ENCODE measurements at regions not wholly inside any gene's neighbourhood (a gene's known extent, or its start where the extent isn't known, plus 50 kb on each side); places are given as distances from the start of the nearest gene placed in this dataset.
"Not testable (repeated sequence)": the region's sequence is repeated elsewhere in the genome, so short reads cannot be mapped to it uniquely, and the experiment has no call there.

DNA sequence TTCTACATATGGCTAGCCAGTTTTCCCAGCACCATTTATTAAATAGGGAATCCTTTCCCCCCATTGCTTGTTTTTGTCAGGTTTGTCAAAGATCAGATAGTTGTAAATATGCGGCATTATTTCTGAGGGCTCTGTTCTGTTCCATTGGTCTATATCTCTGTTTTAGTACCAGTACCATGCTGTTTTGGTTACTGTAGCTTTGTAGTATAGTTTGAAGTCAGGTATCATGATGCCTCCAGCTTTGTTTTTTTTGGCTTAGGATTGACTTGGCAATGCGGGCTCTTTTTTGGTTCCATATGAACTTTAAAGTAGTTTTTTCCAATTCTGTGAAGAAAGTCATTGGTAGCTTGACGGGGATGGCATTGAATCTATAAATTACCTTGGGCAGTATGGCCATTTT lies 60.0 kb upstream of the GPC3 start:
- not testable (repeated sequence) for DNase-seq (ENCODE audit: low spot score)

DNA sequence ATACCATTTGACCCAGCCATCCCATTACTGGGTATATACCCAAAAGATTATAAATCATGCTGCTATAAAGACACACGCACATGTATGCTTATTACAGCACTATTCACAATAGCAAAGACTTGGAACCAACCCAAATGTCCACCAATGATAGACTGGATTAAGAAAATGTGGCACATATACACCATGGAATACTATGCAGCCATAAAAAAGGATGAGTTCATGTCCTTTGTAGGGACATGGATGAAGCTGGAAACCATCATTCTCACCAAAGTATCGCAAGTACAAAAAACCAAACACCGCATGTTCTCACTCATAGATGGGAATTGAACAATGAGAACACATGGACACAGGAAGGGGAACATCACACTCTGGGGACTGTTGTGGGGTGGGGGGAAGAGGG lies 81.7 kb upstream of the GPC3 start:
- not testable (repeated sequence) for DNase-seq (ENCODE audit: low spot score)

DNA sequence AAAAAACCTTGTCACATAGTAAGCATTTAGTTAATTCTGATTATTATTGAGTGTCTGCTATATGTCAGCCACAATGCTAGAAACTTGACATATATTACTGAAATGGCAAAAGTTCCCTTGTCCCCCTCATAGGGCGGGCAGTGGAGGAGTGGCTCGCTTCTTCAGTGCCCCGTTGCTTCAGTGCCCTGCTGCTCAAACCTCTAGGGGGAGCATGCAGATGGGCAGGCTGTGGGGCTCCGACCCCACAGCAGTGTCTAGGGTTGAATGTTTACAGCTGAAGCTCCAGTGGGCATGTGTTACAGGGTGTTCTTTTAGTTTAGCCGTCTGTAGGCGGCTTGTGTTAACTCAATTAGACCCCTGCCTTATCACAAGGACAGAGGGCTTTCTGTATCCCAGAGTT lies 86.5 kb upstream of the GPC3 start:
- not testable (repeated sequence) for DNase-seq (ENCODE audit: low spot score)

DNA sequence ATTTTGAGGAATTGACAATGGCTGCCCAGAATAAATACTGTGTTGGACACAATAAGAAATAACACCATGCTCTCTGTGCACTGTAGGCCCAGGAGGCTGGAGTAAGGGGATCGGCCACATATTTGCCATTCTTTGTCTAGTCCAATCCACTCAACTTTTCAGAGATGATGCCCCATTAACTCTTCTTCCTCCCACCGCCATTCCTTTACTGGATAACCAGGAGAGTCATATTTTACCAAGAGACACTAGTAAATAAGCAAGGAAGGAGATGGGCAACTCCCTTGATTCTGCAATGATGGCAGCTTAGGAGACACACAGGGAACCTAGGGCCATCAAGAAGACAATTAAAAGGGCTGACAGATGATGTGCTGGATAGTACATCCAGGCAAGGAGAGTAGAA lies 87.9 kb upstream of the GPC3 start:
- DNase-seq (ENCODE audit: low spot score) = no peak

DNA sequence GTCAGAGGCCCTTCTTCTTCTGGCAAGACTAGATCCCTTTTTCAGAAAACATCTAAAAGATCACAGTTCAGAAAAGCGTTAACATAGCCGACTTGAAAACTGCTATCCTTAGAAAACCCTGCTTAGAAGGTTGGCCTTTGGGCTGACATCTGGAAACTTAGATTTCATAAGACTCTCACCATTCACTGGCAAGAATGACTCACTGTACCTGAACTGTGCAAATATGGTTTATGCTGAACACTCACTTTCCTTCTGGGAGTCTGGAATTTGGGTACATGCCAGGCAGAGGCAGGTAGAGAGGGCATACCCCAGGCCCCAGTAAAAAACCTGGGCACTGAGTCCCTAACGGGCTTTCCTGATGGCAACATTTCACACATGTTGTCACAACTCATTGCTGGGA lies 88.8 kb upstream of the GPC3 start:
- DNase-seq (ENCODE audit: low spot score) = no peak

DNA sequence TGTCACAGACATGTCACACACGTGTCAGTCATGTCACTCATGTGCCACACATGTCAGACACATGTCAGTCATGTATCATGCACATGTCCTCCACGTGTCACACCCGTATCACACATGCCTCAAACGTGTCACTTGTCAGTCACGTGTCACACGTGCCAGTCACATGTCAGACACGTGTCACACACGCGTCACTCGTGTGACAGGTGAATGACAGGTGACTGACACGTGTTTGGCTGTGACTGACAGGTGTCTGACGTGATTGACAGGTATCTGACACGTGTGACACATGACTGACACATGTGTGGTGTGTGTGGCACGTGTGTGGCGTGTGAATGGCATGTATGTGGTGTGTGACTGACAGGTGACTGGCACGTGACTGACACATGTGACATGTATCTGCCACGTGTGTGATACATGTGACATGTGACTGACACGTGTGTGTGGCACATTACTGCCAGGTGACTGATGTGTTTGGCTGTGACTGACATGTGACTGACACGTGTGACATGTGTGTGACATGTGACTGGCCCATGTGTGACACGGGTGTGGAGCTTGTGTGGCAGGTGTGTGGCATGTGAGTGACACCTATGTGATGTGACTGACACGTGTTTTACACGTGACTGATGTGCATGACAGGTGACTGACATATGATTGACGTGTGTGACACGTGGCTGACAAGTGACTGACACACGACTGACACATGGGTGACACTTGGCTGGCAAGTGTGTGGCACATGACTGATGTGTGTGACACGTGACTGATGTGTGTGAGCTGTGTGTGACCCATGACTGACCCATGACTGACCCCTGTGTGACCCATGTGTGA lies 90.7 kb upstream of the GPC3 start:
- DNase-seq (ENCODE audit: low spot score) = no peak

DNA sequence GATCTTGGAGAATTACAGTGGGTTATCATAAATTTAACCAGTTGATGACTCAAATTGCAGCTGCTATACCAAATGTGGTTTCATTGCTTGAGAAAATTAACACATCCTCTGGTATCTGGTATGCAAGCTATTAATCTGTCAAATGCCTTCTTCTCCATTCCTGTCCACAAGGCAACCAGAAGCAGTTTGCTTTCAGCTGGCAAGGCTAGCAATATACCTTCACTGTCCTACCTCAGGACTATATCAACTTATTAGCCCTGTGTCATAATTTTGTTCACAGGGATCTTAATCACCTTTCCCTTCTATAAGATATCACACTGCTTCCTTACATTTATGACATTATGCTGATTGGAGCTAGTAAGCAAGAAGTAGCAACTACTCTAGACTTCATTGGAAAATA lies 110.0 kb upstream of the GPC3 start:
- no peak for DNase-seq (ENCODE audit: low spot score)

DNA sequence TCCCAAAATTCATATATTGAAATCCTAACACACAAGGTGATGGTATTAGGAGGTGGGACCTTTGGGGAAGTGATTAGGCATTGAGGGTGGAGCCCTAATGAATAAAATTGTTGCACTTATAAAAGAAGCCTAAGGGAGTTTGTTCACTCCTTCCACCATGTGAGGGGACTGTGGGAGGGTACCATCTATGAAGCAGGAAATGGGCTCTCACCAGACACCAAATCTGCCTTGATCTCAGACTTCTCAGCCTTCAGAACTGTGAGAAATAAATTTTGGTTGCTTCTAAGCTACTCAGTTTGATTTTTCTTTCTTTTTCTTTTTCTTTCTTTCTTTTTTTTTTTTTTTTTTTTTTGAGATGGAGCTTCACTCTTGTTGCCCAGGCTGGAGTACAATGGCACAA lies 116.2 kb upstream of the GPC3 start:
- DNase-seq (ENCODE audit: low spot score) = no peak

DNA sequence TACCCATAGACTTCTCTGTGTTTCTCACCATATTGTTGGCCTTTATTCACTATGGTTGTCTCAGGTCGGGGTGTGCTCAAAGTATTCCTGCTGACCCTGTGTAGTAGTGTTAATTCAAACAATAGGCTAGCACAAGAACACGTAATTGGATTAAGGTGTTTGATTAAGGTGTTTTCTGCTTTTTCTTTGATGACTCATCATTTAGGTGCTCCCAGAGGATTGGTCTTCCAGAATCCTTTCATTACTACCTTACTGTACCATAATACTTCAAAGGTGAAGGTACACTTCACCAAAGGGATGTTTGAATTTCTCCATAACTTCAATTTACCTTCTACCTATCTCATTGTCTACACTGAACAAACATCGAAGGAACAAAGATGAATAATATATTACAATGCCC lies 121.7 kb upstream of the CCDC160 start:
- DNase-seq (ENCODE audit: low spot score) = no peak

DNA sequence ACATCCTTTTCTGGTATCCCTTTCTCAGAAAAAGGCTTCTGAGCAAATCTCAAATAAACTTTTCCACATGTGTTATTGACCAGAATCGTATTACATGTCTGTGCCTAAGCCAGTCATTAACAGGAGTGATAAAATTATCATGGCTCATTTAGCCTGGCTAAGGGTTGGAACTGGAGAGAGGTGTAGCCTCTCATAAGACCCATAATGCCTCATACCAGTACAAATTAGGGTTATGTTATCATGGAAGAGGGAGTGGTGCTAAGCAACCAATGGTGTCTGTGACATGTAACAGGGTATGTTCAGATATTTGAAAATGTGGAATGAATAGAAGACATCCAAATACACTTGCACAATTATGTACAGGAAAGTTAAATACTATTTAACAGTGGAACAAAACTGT lies 99.6 kb upstream of the CCDC160 start:
- no peak for DNase-seq (ENCODE audit: low spot score)

DNA sequence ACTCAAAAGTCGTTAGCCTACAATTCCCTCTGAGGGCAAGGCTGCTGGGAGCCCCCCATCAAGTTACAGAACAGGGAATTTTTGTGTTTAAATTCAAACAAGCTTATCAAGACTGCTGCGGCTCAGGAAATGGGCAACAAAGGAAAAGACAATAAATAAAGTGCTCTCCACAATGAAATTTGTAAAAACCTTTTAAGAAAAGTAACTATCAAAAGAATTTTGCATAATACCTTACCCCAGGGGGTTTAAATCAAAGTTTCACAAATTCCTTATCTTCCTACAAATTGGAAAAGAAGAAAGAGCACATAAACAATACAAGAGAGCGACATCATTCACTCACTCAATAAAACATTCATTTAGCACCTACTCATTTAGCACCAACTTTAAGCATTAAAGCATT lies 97.9 kb upstream of the CCDC160 start:
- DNase-seq (ENCODE audit: low spot score) = no peak

DNA sequence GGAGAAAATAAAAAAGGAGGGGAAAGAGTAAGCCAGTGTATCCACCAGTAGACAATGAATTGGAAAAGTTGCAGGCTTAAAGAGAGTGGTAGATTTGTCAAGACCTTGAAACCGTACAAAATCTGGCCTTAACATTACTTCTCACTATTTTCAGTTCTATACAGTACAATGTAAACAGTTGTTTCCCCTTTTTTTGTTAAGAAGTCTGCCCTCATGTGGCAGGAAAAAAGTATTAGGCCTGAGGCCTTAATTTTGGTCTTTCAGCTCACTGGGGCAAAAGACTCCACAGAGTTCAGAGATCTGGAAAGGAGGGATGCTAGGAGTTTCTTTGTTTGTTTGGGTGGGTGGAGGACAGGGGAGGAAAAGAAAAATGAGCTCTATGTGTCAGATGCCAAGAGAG lies 92.8 kb upstream of the CCDC160 start:
- peak; percentile 40 for DNase-seq (ENCODE audit: low spot score)

DNA sequence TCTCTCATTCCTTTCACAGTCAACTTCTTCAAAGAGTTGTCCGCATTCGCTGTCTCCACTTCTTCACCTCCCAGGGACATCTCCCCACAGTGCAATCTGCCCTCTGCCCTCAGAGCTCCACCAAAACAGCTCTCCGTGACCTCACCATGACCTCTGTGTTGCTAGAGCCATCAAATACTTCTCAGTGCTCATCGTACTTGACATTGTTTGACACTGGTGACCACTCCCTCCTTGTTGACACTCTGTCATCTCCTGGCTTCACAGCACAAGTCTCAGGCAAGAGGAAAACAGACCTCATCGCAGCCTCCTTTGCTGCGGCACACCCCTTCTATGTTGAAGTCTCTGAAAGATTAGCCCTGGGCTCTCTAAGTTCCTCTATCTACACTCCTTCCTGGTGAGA lies 90.5 kb upstream of the CCDC160 start:
- no peak for DNase-seq (ENCODE audit: low spot score)

DNA sequence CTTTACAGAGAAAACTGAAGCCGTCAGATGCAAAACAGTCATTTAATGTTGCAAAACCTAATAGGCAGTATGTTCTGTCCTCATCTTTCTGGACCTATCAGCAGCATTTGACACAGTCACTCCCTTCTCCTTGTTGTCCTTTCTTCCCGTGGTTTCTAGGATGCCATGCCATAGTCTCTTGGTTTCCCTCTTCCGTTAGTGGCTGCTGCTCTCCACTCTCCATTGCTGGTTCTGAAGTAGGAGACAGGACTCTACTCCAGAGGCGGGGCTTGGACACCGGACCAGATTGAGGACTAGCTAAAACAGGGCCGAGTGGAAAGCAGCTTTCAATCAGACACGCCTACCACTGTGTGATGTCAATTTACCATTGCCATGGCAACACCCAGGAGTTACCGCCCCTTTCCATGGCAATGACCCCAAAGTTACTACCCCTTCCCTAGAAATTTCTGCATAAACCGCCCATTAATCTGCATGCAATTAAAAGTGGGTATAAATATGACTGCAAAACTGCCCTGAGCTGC lies 88.8 kb upstream of the CCDC160 start:
- no peak for DNase-seq (ENCODE audit: low spot score)

DNA sequence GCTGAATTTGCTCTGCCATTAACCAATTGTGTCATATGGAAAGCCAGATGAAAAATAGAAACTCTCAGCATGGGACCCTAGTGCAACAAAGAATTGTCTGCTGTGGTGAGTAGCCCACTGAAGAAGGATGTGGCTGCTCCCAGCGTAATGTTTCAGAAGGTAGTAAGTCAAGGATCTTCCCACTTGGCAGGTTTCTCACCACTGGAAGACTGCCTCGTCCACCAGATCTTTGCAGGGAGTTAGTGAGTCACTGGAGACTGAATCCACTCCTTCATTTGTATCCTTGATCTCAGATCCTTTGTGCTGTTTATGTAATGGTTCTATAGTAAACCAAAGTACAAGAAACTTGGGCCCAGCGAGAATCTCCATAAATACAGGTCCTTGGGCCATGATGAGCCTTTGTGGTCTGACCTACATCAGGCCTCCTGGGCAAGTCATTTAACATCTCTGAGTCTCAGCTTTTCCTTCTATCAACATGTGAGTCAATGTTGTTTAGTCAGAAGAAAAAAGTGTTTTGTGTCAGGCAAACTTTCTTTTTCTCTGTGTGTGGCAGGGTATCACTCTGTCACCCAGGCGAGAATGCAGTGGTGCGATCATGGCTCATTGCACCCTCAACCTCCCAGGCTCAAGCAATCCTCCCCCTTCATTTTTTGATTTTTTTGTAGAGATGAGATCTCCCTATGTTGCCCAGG lies 78.0 kb upstream of the CCDC160 start:
- no peak for DNase-seq (ENCODE audit: low spot score)

DNA sequence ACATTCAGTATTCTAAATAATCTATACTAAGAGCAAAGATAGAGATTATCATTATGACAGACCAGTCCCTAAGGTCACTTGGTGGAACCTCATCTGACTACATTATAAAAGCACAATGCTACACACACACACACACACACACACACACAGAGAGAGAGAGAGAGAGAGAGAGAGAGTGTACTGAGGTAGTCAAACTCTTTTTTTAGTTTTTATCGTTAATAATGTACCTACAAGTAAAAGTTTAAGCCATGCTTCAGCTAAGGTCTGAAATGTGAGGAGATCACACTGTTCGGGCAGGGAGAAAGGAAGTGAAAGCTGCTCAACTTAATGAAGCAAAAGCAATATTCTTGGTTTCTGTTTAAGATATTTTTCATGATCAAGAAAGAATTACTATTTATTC lies 75.8 kb upstream of the CCDC160 start:
- DNase-seq (ENCODE audit: low spot score) = no peak

DNA sequence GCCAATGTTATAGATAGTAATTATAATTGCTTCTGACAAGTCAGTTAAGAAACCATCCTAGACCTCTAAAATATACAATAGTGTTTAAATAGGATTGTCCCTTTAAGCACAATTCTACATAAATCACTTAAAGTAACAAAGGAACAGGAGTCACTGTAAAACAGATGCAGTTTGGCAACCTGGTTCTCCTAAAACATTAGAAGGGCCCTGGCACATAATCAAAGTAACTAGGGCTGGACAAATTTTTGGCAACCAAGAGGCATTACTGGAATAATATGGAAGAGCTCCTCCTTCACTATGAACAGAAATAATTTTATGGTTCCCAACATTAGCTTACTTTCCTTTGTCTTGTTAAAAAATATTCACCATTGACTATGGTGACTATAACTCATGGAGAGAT lies 75.0 kb upstream of the CCDC160 start:
- DNase-seq (ENCODE audit: low spot score) = no peak

DNA sequence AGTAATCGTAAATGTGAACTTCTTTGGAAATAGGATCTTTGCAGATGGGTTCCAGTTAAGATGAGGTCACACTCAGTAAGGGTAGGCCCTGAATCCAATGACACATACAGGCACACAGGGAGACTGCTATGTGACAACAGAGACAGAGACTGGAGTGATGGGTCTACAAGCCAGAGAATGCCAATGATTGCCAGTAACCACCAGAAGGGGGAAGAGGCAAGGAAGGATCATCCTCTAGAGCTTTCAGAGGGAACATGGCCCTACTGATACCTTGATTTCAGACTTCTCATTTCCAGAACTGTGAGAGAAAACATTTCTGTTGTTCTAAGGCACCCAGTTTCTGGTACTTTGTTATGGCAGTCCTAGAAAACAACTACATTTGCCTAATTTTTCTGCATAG lies 73.1 kb upstream of the CCDC160 start:
- no peak for DNase-seq (ENCODE audit: low spot score)

DNA sequence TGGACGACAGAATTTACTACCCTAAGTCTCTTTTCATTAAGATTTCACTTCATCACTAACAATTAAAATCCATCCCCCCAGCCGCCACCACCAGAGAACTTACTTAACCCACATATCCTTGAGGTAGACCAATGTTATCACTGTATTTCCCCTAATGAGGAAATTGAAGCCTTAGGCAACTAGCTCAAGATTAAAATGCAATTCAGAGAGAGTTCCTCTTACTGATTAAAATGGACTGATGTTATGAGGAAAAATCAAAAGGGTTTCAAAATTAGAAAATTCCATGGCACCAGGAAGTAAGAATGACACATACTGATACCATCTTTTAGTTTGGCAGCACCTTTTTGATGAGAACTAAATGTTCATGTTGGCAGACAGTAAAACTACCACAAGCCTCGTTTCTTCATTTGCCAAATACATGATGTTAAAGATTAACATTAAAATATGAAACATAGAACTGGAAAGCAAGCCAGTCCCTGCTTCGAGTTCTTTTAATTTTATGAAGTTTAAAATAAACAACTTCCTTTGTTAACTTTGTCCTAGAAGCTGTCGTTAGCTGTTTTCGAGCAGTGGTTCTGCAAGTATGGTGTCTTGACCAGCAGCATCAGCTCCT lies 69.3 kb upstream of the CCDC160 start:
- no peak for DNase-seq (ENCODE audit: low spot score)

DNA sequence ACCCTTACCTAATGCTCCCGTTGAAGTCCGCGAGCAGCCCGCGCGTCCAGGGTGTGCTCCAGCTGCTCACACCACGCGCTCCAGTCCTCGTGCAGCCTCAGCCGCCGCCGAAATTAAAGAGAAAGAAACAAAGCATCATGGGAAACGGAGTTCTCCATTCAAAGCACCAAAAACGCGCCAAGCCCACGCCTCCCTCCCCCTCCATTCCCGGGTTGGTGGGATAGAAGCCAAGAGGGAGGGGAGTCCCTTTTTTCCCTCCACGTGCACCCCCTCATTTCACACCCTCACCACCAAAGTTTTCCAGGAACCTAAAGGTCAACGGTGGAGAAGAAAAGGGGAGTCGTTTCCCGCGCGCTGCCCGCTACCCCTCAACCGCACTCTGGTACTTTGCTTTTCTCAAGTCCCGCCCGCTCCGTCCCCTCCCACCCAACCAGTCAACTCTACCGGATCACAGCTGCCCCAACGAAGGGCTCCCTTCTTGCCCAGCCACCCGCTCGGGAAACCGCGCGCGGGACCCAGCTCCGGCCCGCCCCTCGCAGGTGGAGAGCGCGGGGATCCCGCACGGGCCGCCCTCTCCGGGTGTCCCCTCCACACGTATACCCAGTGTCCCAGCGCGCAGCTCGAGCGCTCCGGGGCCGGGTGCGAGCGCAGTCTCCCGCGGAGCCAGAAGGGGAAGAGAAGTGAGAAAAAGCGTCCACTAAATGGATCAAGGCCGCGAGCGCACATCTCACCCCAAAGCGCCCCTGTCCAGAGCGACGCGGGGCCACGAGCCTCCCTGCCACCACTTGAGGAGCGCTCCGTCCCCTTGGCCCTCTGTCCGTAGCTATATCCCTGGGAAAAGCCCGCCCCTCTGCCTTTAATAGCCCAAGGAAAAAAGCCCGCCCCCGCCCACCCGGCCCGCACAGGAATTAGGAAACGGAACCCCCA lies 65.1 kb upstream of the CCDC160 start:
- DNase-seq (ENCODE audit: low spot score) = no peak

DNA sequence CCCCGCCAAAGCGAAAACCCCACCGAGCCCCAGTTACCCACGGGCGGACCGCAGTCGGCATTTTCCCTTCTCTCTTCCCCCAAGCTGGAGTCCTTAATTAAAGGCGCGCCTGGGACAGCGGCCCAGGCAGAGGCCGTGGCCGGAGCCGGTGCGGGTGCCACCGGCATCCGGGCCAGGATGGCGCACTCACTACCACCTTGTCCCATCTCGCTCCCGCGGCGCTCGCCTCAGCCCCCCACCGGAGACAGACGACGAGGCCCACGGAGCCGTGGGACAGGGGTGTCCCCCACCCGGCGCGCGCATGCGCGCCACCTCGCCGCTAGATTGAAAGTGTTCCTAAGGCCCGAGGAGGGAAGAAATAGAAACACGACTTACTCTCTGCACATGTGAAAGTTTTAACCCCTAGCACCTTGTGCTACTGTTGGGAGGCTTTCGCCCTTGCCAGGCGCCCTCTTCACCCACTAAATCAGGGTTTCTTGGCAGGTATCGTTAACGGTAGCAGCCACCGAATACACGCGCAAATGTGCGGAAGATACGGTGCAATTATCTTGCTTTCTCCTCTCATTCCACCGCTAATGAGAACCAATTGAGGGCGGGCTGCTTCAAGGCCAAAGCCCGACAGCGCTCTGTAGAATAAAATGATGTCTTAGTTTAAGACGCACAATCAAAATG lies 64.3 kb upstream of the CCDC160 start:
- DNase-seq (ENCODE audit: low spot score) = no peak

Measured in RKO (cell line).